ENCODE measurements at regions not wholly inside any gene's neighbourhood (a gene's known extent, or its start where the extent isn't known, plus 50 kb on each side); places are given as distances from the start of the nearest gene placed in this dataset.
"Not testable (repeated sequence)": the region's sequence is repeated elsewhere in the genome, so short reads cannot be mapped to it uniquely, and the experiment has no call there.

DNA sequence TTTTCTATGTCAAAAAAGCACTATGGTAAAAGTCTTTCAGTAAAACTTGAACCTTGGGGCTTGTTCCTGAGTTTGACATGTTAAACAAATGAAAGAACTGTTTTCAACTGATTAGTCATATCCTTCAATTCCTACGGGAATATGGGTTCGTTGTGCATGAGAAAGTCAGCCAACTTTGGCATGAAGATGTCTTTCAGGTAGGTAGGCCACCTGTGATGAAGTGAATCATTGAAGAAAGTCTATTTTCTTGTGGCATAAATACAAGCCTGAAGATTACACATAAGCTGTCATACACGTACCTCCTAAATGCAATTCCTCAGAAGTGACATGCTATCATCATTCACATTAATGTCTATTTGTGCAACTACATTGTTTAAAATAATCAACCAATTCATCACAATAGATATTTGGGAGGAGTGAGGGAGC is 513.0 kb downstream of the IRS2 start:
- Mint-ChIP-seq H3K4me3 (no peak overlapping the region), H3K4me1 (no peaks in the 10 kb centered on the region), H3K9me3 (no peaks in the 10 kb centered on the region), H3K36me3 (ENCODE audit: low read depth) (no peaks in the 10 kb centered on the region), H3K27me3 (ENCODE audit: low read depth) (peaks cover 4% of the 10 kb centered on the region), H3K27ac (no peak overlapping the region)
- TF ChIP-seq, protein P1, sequence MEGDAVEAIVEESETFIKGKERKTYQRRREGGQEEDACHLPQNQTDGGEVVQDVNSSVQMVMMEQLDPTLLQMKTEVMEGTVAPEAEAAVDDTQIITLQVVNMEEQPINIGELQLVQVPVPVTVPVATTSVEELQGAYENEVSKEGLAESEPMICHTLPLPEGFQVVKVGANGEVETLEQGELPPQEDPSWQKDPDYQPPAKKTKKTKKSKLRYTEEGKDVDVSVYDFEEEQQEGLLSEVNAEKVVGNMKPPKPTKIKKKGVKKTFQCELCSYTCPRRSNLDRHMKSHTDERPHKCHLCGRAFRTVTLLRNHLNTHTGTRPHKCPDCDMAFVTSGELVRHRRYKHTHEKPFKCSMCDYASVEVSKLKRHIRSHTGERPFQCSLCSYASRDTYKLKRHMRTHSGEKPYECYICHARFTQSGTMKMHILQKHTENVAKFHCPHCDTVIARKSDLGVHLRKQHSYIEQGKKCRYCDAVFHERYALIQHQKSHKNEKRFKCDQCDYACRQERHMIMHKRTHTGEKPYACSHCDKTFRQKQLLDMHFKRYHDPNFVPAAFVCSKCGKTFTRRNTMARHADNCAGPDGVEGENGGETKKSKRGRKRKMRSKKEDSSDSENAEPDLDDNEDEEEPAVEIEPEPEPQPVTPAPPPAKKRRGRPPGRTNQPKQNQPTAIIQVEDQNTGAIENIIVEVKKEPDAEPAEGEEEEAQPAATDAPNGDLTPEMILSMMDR (IDR thresholded peaks at IDR 0.05; ENCODE audit: unreplicated experiment in 3 of 3): no peak

DNA sequence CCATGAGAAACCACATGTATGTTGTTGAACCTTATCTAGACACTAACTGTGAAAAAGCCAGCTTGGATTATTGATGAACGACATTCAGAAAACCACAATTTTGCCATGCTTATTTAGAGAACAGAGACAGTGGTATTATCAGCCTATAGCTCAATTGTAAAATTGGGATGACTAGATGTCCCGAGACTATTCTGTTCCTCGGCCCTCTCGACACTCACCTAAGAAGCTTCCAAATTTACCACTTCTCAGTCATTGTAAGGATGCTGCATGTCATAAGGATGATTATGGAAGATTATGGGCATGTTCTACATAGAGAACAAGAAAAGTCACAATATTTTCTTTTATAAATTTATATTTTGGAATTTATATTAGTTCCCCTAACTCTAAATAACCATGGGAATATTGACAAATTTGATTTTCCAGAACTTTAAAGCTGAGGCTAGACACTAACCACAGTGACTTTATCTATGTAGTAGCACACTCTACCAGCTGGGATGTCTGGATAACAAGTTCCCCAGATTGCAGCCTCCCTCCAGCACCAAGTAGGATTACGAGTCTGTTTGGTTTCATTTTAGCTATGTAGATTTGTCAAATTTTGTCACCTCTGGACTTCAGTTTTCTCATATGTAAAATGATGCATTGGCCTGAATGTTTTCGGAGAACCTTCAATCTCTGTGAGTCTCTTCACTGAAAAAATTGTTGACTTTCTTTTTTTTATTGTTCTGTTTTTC is 513.6 kb downstream of the IRS2 start:
- TF ChIP-seq, protein P1 (IDR thresholded peaks at IDR 0.05; ENCODE audit: unreplicated experiment in 3 of 3): no peak
- no peaks in the 10 kb centered on the region for H3K4me1 Mint-ChIP-seq
- H3K4me3 Mint-ChIP-seq: no peak overlapping the region
- H3K27me3 Mint-ChIP-seq (ENCODE audit: low read depth): peaks cover 4% of the 10 kb centered on the region
- no peaks in the 10 kb centered on the region for H3K36me3 Mint-ChIP-seq (ENCODE audit: low read depth)
- no peaks in the 10 kb centered on the region for H3K9me3 Mint-ChIP-seq
- no peak overlapping the region for H3K27ac Mint-ChIP-seq

DNA sequence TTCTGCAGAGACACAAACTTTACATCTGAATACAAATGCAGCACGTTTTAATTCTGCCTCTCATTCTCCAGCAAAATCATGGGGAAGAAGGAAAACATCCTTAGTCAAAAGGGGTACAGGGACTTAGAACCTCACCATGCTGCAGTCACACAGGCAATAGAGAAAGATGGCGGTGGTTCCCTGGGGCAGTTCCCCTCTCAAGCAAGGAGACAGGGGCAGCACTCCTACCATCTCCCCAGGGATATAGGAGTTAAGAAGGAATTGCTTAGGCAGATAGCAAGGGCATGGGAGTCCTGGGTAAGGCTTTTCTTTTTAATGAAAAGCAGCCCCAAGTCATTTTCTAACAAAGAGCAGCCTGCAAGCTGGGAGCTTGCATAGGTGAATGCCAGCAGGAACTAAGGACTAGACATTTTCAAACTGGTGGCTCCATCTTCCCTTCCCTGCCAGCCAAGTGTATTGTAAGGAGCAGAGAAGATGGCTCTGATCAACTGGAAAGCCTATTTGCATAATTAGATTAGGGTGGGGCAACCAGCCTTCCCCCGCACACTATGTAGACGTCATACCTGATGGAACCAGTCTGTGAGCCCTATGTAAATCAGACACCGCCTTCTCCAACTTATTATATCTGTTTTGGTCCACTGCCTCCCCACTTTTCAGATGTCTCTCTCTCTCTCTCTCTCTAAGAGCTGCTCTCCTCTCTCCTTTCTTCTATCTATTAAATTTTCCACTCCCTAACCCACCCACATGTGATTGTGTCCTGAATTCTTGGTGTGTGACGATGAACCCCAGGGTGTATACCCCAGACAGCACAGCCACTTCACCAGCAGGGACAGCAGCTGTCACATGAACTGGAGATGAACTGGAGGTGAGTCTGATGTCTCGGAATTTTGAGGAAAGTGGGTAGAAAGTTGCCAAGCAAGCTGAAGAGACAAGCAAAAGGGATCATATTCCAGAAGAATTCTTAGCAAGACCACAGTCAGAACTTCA is 514.5 kb downstream of the IRS2 start:
- Mint-ChIP-seq H3K27me3 (ENCODE audit: low read depth) (peaks cover 7% of the 10 kb centered on the region), H3K27ac (no peak overlapping the region), H3K36me3 (ENCODE audit: low read depth) (no peaks in the 10 kb centered on the region), H3K9me3 (no peaks in the 10 kb centered on the region), H3K4me3 (no peak overlapping the region), H3K4me1 (no peaks in the 10 kb centered on the region)
- TF ChIP-seq, protein P1 (IDR thresholded peaks at IDR 0.05; ENCODE audit: unreplicated experiment in 3 of 3): no peak

DNA sequence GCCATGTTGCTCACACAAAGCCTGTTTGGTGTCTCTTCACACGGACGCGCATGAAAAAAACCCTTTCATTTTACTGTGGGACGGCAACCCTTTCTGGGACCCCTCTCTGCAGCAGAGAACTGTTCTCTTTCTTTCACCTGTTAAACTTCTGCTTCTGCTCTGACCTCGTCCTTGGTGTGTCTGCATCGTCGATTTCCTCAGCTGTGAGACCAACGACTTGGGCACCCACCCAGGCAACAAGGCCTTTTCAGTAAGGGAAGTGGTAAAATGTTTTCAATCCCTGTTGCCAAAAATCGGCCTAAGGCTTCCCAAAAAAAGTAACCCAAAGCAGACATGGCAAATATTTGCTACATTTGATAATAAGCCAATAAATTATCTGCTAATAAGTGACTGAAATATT is 515.3 kb downstream of the IRS2 start:
- Mint-ChIP-seq H3K36me3 (ENCODE audit: low read depth) (no peaks in the 10 kb centered on the region), H3K9me3 (no peaks in the 10 kb centered on the region), H3K4me1 (no peaks in the 10 kb centered on the region), H3K27me3 (ENCODE audit: low read depth) (peaks cover 7% of the 10 kb centered on the region), H3K4me3 (no peak overlapping the region), H3K27ac (no peak overlapping the region)
- TF ChIP-seq, protein P1 (IDR thresholded peaks at IDR 0.05; ENCODE audit: unreplicated experiment in 3 of 3): no peak

DNA sequence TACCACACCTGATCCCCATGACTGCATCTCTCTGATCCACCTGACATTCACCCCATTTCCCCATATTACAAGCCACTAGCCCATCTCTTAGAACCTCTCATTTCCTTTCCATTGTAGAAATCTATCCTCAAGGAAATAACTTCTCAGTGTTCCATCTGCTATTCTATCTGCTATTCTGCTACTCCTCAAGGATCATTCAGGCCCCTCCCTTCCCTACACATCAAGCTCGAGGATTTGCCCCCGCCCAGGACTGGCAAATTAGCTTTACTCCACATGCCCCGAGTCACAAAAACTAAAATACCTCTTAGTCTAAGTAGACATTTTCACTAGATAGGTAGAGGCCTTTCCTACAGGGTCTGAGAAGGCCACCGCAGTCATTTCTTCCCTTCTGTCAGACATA is 517.0 kb downstream of the IRS2 start:
- H3K27me3 Mint-ChIP-seq (ENCODE audit: low read depth); H3K27ac Mint-ChIP-seq; H3K4me1 Mint-ChIP-seq; H3K4me3 Mint-ChIP-seq; H3K9me3 Mint-ChIP-seq; H3K36me3 Mint-ChIP-seq (ENCODE audit: low read depth): not testable (repeated sequence)

DNA sequence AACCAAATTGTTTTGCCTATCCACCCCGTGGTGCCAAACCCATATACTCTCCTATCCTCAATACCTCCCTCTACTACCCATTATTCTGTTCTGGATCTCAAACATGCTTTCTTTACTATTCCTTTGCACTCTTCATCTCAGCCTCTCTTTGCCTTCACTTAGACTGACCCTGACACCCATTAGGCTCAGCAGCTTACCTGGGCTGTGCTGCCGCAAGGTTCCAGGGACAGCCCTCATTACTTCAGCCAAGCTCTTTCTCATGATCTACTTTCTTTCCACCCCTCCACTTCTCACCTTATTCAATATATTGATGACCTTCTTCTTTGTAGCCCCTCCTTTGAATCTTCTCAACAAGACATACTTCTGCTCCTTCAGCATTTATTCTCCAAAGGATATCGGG is 517.9 kb downstream of the IRS2 start:
- H3K4me1 Mint-ChIP-seq; H3K27ac Mint-ChIP-seq; H3K36me3 Mint-ChIP-seq (ENCODE audit: low read depth); H3K9me3 Mint-ChIP-seq; H3K4me3 Mint-ChIP-seq; H3K27me3 Mint-ChIP-seq (ENCODE audit: low read depth): not testable (repeated sequence)

DNA sequence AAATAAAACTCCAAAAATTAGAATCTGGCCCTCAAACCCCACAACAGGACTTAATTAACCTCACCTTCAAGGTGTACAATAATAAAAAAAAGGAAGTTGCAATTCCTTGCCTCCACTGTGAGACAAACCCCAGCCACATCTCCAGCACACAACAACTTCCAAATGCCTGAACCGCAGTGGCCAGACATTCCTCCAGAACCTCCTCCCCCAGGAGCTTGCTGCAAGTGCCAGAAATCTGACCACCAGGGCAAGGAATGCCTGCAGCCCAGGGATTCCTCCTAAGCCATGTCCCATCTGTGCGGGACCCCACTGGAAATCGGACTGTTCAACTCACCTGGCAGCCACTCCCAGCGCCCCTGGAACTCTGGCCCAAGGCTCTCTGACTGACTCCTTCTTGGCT is 519.0 kb downstream of the IRS2 start:
- H3K9me3 Mint-ChIP-seq; H3K36me3 Mint-ChIP-seq (ENCODE audit: low read depth); H3K27me3 Mint-ChIP-seq (ENCODE audit: low read depth): not testable (repeated sequence)

DNA sequence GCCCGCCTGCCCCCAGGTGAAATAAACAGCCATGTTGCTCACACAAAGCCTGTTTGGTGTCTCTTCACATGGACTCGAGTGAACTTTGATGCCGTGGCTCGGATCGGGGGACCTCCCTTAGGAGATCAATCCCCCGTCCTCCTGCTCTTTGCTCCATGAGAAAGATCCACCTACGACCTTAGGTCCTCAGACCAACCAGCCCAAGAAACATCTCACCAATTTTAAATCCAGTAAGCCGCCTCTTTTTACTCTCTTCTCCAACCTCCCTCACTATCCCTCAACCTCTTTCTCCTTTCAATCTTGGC is 521.0 kb downstream of the IRS2 start:
- H3K4me3 Mint-ChIP-seq; H3K27me3 Mint-ChIP-seq (ENCODE audit: low read depth); H3K27ac Mint-ChIP-seq; H3K36me3 Mint-ChIP-seq (ENCODE audit: low read depth); H3K4me1 Mint-ChIP-seq; H3K9me3 Mint-ChIP-seq: not testable (repeated sequence)

More for the DNA sequence above, 519.0 kb downstream of the IRS2 start:
- not testable (repeated sequence) for H3K4me1 Mint-ChIP-seq, H3K4me3 Mint-ChIP-seq, H3K27ac Mint-ChIP-seq

DNA sequence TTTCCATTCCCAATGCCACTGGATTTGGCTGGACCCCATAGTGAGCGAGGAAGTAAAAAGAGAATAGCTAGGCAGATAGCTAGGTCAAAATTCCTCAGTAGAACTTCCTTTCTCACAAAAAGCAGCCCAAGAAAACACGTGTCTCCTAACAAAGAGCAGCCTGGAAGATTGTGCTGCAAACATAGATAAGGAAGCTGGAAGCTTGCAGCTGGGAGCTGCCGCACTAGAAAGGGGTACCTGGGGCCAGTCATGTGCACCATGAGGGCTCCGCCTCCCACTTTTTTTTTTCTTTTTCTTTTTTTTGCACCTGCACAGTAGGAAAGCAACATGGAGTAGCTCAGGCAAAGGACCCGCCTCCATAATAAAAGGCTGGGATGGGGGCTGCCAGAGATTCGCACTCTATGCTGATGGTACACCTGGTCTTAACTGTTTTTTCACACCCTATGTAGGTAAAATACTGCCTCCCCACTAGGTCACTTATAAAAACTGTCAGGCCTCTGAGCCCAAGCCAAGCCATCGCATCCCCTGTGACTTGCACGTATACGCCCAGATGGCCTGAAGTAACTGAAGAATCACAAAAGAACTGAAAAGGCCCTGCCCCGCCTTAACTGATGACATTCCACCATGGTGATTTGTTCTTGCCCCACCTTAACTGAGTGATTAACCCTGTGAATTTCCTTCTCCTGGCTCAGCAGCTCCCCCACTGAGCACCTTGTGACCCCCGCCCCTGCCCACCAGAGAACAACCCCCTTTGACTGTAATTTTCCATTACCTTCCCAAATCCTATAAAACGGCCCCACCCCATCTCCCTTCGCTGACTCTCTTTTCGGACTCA is 521.6 kb downstream of the IRS2 start:
- not testable (repeated sequence) for H3K4me3 Mint-ChIP-seq; H3K27ac Mint-ChIP-seq; H3K27me3 Mint-ChIP-seq (ENCODE audit: low read depth); H3K9me3 Mint-ChIP-seq; H3K36me3 Mint-ChIP-seq (ENCODE audit: low read depth); H3K4me1 Mint-ChIP-seq

DNA sequence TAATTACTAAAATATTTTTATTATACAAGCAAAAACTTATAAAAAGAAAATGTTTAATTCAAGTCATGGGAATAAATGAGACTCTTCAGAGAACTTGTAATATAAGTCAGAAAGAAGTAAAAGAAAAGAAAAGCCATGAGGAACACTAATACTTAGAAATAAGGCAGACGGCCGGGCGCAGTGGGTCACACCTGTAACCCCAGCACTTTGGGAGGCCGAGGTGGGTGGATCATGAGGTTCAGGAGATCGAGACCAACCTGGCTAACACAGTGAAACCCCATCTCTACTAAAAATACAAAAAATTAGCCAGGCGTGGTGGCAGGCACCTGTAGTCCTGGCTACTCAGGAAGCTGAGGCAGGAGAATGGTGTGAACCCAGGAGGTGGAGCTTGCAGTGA is 528.6 kb downstream of the IRS2 start:
- H3K4me3 Mint-ChIP-seq; H3K36me3 Mint-ChIP-seq (ENCODE audit: low read depth); H3K9me3 Mint-ChIP-seq; H3K27me3 Mint-ChIP-seq (ENCODE audit: low read depth); H3K4me1 Mint-ChIP-seq; H3K27ac Mint-ChIP-seq: not testable (repeated sequence)
